Left lung (tissue), 4 donors: ENCODE measurements at regions not wholly inside any gene's neighbourhood (a gene's known extent, or its start where the extent isn't known, plus 50 kb on each side); places are given as distances from the start of the nearest gene placed in this dataset.

Experiments used
- ATAC-seq: fragments of 200-7000 bp; cut with Tn5 transposase; one replicate; pipeline ENCODE4 v1.9.1; 2020; ENCODE audit warnings: moderate library complexity
- DNase-seq, 4 donors: peaks; one replicate each; pipeline ENCODE4 v3.0.0-alpha.2; 2013 to 2020
- H3K27ac ChIP-seq, 2 donors: fragments of 200-600 bp; sonication (generic) in 1 of 2; one replicate each; pipeline versions ENCODE4 v1.5.0 to v1.8.0; 2020 to 2021
- H3K27me3 ChIP-seq, 2 donors: fragments of 200-600 bp; sonication (generic) in 1 of 2; one replicate each; pipeline versions ENCODE4 v1.5.0 to v1.8.0; 2020 to 2021
- H3K36me3 ChIP-seq, 2 donors: fragments of 200-600 bp; sonication (generic) in 1 of 2; one replicate each; pipeline versions ENCODE4 v1.5.0 to v1.8.0; 2020 to 2021
- H3K4me1 ChIP-seq, 2 donors: fragments of 200-600 bp; one replicate each; pipeline ENCODE4 v1.8.0; 2021
- H3K4me3 ChIP-seq, 2 donors: fragments of 200-600 bp; sonication (generic) in 1 of 2; one replicate each; pipeline versions ENCODE4 v1.5.0 to v1.8.0; 2020 to 2021; ENCODE audit warnings: mild to moderate bottlenecking in 1 of 2
- H3K9me3 ChIP-seq, 2 donors: fragments of 200-600 bp; sonication (generic) in 1 of 2; one replicate each; pipeline versions ENCODE4 v1.5.0 to v1.8.0; 2020 to 2021
- CTCF ChIP-seq, 2 donors: fragments of 200-600 bp; sonication (generic) in 1 of 2; IDR thresholded peaks; one replicate each; pipeline versions ENCODE4 v1.5.0 to v1.8.0; 2021; ENCODE audit warnings: antibody characterized with exemption in 2 of 2
- intact Hi-C, 2 donors: fragments of 100-400 bp; cut with DNase I; formaldehyde crosslinking; loops; one replicate each; pipeline versions ENCODE4 v1.11.2 to v1.14.2; 2022
- donor health status: DM: no; HTN: yes; CAD: no.
- donor health status: DM: no; HTN: no; CAD: no.

- no peak overlapping the region for H3K27ac ChIP-seq
- no peaks in the 10 kb centered on the region for H3K4me1 ChIP-seq
- H3K9me3 ChIP-seq = peaks cover 0 to 3% of the 10 kb centered on the region in 2 donors
- ATAC-seq (no peak), DNase-seq (peak in 1 of 4 donors; percentile 58)
- H3K36me3 ChIP-seq = no peaks in the 10 kb centered on the region
- intact Hi-C loops = no loop called here
- H3K4me3 ChIP-seq = no peak overlapping the region
- no peaks in the 10 kb centered on the region for H3K27me3 ChIP-seq
- TF ChIP-seq CTCF (IDR thresholded peaks at IDR 0.05) = no peak
Observed at GRCh38 chr2:65943099-65943786, 491.7 kb upstream of the MEIS1 start.

- Histone ChIP-seq H3K9me3 (peaks cover 0 to 3% of the 10 kb centered on the region in 2 donors), H3K4me1 (no peaks in the 10 kb centered on the region), H3K27ac (no peak overlapping the region), H3K27me3 (no peaks in the 10 kb centered on the region), H3K4me3 (no peak overlapping the region), H3K36me3 (no peaks in the 10 kb centered on the region)
- ATAC-seq (no peak), DNase-seq (no peak)
- intact Hi-C loops = no loop called here
- TF ChIP-seq CTCF (IDR thresholded peaks at IDR 0.05) = no peak
Observed at GRCh38 chr2:65940856-65941255, 494.1 kb upstream of the MEIS1 start.

- DNase-seq (no peak), ATAC-seq (no peak)
- Histone ChIP-seq H3K27ac (no peak overlapping the region), H3K36me3 (no peaks in the 10 kb centered on the region), H3K4me1 (no peaks in the 10 kb centered on the region), H3K4me3 (no peak overlapping the region), H3K27me3 (no peaks in the 10 kb centered on the region), H3K9me3 (peaks cover 0 to 3% of the 10 kb centered on the region in 2 donors)
- intact Hi-C loops = no loop called here
- no peak for TF ChIP-seq CTCF (IDR thresholded peaks at IDR 0.05)
Observed at GRCh38 chr2:65939687-65940086, 495.2 kb upstream of the MEIS1 start.

- Histone ChIP-seq H3K27me3 (no peaks in the 10 kb centered on the region), H3K27ac (no peak overlapping the region), H3K9me3 (no peaks in the 10 kb centered on the region), H3K4me3 (no peak overlapping the region), H3K4me1 (no peaks in the 10 kb centered on the region), H3K36me3 (no peaks in the 10 kb centered on the region)
- no peak for ATAC-seq
- intact Hi-C loops = no loop called here
- DNase-seq = no peak
- TF ChIP-seq CTCF (IDR thresholded peaks at IDR 0.05) = no peak
Observed at GRCh38 chr2:65937379-65938160, 497.4 kb upstream of the MEIS1 start.

GRCh38 chr2:65934992-65935629, 499.8 kb upstream of the MEIS1 start:
- DNase-seq (no peak), ATAC-seq (no peak)
- Histone ChIP-seq H3K9me3 (no peaks in the 10 kb centered on the region), H3K4me3 (no peak overlapping the region), H3K36me3 (no peaks in the 10 kb centered on the region), H3K27ac (no peak overlapping the region), H3K4me1 (no peaks in the 10 kb centered on the region), H3K27me3 (no peaks in the 10 kb centered on the region)
- intact Hi-C loops = no loop called here
- TF ChIP-seq CTCF (IDR thresholded peaks at IDR 0.05) = no peak
